Activated gamma-delta T cell treated with anti-CD3 and anti-CD28 coated beads, Interleukin-2, amount 50 U/mL, for 16 hours (primary cell): ENCODE measurements at regions not wholly inside any gene's neighbourhood (a gene's known extent, or its start where the extent isn't known, plus 50 kb on each side); places are given as distances from the start of the nearest gene placed in this dataset.
"Not testable (repeated sequence)": the region's sequence is repeated elsewhere in the genome, so short reads cannot be mapped to it uniquely, and the experiment has no call there.

Experiments
- DNase-seq: peaks from one replicate; pipeline ENCODE4 v3.0.0-alpha.2; 2020; ENCODE audit warnings: low read depth

DNA sequence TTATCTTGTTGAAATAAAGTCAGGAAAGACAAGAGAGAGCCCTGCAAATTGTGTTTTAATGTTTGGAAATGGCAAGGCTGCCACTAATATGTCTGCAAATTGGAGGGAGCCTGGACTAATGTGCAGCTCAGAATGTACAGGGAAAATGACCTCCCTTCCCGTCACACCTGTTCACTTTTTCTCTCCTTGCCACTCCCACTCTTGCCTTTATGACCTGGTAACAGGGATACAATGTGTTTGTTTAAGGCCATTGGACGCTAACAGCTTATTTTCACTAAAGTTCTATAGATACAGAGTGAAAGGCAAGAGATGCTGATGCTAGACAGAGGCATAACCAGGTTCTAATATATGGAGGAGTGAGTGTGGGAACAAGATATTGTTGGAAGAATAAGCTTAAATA is 203.9 kb downstream of the RAB38 start:
- no peak for DNase-seq

DNA sequence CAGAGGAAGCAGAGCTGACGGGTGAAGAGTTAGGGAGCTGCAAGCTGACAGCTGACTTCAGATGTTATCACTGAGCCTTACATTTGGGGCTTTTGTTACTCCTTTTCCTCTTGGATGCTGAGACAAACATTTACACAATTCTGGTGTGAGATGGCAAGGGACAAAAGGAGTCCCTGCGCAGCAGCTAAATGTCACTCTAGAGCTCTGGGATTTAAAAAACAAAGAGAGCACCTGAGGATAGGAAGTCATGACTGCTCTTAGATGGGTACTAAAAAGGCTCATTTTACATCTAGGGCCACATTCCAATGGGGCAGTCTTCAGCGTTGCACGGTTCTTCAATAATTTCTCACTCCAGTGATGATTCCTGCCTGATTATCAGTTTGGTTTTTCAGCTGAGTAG is 204.5 kb downstream of the RAB38 start:
- no peak for DNase-seq

DNA sequence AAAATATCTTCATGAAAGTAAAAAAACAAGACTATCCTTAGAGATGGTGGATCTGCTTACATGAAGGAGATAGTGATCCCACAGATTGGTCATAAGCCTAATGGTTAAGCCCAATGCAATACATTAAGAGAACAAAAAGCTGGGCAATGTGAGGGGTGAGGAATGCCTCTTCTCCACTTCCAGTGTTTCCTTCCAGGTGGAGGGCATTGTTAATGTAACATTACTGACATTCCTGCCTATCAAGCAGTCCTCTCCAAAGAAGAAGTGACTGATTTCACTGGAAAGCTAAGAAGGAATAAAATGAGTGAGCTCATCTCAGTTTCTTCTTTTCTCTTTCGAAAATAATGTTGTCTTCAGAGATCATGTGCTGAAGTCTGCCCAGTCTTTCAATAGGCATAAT is 207.8 kb downstream of the RAB38 start:
- DNase-seq, result no peak

DNA sequence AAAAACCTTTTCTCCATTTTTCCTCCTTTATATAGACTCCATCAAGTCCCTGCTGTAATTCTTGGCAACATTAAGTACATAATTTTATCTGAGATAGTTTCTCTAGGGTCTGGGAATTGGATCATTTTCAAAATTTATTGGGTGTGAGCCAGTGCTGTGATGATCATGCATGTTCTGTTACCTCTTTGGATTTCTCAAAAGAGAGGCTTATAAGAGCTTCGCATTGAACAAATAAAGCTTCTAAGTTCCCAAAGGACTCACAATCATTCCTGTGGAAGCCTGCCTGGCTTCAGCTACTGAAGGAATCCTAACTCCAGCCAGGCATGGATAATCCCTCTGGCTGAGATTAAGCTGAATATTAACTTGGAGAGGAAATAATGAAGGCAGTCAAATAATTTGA is 208.5 kb downstream of the RAB38 start:
- no peak for DNase-seq

DNA sequence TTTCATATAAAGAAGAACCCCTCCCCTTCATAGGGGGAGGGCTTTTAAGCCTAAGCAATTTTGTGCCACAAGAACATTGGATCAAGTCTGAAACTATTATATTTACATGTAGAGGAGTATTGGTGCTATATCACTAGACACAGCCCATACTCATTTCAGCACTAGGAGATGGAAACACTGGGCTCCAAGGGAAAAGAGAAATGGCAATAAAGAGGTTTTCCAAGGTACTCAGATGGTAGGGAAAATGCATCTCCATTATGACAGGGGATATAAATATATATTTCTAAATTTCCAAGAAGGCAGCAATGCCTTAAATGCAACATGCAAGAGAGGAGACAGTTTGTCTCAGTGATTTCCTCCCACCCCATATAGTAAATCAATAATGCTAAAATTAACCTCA is 209.0 kb downstream of the RAB38 start:
- no peak for DNase-seq

DNA sequence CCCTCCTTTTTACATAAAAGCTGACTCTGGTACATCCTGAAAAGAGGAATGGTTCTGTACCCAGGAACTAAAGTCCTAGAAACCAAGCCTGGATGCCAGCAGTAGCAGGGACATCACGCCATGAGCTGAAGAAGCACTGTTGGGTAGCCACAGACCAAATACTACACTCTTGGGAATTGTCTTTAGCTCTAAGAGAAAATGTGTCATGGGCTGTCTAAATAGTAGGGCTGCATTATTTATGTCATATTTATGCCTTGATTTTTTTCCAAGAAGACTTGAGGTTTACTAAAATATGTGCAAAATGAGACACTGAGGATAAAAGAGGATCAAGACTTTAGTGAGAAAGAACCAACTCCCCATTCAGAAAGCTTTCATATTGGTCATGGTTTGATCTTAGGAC is 213.6 kb downstream of the RAB38 start:
- DNase-seq, result no peak

DNA sequence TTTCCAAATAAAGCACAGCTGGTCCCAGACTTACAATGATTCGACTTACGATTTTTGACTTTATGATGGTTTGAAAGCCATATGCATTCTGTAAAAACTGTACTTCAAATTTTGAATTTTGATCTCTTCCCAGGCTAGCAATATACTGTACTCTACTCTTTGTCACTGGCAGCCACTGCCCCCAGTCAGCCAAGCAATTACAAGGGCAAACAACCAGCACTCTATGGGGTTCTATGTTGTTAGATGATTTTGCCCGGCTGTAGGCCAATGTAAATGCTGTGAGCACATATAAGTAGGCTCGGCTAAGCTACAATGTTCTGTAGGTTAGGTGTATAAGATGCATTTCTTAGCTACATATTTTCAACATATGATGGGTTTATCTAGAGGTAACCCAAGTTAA is 217.3 kb downstream of the RAB38 start:
- no peak for DNase-seq

DNA sequence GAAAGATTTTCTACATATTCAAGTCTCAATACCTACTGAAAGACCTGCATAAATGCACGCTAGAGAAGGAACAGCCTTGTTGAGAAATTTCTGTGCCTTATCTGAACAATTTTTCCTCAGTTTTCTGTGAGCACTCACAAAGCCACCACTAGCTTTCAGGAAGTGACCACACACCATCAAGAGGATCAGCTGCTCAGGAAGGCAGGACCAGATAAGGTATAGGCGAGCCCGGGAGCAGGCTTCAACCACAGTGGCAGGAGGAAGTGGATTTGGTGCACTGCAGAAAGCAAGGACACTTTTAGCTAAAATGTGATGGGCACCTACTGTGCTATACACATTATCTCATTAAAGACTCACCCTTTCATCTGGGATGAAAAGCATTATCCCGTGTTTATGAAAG is 220.8 kb downstream of the RAB38 start:
- no peak for DNase-seq

DNA sequence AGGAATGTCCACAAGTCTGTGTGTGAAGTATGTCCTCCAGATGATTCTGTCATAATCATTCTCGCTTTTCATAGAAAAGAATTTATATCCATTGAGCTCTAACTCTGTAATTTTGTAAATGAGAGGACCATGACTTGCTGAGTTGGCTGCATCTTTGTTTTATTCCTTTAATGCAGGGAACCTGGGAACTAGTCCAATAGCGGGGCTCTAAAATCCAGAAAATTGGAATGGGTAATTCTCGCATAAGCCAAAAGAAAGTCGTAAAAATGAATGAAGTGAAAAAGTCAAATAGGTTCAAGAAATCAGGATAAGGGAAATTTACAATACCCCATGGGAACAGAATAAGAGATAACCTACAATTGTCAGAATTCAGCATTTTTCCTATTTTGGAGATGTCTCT is 232.5 kb downstream of the RAB38 start:
- DNase-seq, result no peak

DNA sequence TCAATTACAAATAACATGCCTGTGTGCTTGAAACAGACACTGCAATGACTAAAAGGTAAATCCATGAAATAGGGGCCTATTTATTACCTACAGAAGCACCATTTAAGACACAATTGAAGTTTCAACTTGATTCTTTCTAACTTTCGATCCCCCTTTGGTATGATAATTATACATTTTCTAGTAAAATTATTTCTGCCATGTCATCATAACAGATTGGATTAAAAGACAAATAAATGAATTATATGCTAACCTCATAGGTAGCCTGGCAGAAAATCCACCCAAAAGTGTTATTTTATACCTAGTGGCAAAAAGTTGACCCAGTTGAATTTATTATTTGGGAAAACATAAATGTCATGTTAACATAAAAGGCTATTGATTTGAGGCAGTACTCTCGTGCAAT is 241.1 kb downstream of the RAB38 start:
- DNase-seq, result no peak

DNA sequence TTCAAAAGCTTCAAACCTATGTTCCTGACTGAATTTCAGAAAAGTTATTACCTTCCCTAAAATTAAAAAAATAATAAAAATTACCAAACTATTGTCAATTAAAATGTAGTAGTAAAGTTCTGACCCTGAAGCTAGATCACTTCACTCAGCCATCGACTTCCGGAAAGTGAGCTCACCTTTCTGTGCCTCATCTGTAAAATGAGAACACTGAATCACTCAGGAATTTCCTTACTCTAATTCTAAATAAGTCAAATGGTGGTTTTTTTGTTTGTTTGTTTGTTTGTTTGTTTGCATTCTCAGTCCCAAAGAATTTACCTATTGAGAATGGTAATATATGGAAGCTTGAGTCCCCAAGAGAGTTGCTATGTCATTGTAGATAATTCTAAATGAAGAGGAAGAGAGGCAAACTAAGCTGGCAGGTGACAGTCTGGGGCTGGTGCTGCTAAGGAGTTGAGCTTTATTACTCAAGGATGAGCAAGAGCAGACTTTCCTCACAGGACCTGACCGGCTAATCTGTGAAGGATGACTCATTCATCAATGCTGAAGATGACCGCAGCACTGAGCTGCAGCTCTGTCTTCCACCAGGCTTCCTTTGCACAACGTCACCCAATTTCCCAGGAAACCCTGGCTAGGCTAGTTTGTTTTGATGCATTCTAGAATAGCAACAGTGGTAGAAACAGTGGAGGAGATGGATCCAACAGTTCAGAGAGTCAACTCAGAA is 248.8 kb downstream of the RAB38 start:
- no peak for DNase-seq

DNA sequence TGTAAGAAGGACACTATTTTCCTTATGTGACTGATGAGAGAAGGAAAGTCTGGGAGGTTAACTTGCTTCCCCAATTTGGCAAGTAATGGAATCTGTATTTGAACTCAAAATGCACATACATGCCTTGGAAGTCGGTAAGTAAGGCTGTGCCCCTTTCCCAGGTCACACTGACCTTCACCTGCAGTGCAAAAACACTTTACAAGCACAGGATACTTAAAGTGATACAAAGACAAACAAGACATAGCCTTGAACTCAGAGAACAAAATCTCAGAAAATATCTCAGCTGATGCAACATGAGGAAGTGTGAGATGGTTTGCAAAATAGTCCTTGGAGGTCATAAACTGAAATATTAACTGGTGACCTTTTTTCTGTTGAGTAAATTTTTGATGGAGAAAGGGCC is 251.1 kb downstream of the RAB38 start:
- no peak for DNase-seq

DNA sequence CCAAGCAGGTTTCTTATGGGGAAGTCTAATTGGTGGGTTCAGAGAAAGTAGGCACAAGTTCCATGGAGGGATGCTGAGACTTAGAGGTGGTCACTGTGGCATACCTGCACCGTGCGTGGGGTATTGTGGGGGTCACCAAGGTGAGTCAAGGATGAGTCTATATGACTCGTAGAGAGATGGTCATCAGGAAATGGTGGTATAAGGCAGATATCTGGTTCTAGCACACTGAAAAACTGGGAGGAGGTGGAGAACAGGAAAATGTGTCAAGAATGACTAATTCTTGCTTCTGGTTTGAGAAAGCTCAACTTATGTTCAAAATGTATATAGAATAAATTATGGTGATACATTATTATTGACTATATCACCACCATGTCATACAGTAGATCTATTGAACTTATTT is 258.1 kb downstream of the RAB38 start:
- DNase-seq, result no peak

DNA sequence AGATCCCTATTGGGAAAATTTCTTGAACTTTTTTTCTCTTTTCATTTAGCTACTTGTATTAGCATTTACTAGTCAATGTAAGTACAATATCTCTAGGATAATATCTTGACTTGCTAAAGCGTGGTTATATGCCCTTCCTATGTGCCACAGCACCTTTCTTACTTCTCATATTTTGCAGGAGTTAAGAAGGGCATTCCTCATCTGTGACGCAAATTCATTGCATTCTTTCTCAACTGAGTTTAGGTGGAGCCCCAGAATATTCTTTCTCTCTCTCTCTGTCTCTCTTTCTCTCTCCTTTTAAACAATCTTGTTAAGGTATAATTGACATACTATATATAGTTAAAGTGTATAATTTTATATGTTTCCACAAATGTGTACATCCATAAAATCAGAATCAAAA is 266.1 kb downstream of the RAB38 start:
- no peak for DNase-seq

DNA sequence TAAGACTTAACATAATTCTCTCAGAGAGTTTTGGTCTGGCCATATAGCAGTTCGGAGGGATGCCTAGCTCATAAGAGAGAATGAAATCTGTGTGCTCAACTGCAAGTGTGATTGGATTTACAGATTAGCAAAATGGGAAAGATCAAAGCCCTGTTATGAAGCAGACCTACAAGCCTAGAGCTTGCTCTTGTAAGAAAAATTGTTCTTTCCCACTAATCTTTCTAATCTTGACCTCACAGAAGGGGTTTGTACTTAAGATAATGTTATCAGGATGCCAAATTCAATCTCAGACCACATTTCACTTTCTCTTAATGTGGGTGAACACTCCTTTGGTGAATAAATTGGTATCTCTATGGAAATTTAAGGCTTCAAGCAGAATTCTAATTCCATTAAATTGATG is 267.2 kb downstream of the RAB38 start:
- no peak for DNase-seq

DNA sequence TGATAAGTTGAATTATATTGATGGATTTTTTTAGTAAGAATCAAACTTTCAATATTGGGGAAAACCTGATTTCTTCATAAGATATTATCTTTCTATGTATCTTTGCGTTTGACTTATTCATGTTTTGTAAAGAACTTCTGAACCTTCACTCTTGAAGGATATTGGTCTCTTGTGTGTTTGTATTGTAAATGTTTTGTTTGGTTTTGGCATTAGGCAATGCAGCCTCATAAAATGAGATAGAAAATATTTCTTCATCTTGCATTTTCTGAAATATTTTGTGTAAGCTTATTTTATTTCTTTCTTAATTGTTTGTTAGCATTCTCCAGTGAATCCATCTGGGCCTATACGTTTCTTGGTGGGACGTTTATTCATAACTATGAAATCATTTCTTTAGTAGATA is 271.9 kb downstream of the RAB38 start:
- DNase-seq, result no peak

DNA sequence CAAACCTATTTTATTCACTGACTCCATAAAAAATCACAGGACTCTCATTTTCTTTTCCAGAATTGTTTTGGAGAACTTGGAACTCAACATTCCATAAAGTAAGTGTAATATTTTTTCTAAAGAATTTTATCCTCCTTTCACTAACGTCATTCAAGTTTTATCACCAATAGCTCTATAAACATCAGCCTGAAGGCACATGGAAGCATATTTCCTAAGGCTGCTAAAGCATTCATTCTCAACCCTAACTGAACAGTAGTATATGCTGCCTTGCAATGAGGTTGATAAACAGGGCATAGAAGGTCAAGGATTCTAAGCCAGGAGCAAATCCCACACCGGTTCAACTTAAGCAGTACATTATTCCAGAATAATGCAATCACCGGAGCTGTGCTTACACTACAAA is 273.9 kb downstream of the RAB38 start:
- no peak for DNase-seq

DNA sequence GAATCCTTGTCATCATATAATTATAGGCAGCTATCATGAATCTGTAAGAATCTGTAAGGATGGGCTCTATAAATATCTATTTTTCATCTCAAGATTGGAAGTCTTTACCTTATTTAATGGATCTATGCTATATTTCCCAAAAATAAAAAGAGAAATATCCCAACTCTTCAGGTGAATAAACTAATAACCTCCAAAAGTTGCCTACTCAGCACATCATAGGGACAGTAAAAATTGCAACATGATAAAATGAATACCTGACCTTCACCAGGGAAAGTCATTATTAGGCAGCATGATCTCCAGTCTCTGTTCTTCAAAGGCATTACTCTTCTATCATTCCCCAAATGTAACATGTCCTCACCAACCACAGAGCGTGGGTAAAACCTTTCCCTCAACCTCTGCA is 277.3 kb downstream of the RAB38 start:
- DNase-seq, result no peak

DNA sequence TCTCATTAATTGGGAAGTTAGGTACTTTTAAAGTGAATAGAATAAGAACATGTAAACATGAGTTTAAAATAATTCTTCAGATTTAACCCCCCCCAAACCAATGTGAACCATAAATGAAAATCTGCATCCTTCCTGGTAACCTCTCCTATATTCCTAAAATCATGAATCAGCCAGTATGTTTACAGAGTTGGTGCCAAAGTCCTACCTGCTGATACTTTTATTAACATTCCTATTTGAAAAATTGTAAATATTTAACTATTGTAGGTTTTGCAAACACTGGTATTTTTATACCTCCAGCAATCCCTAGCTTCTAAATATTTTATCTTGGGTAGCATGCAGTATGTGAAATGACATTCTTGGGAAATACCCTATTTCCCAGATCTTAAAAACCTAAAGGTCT is 278.2 kb downstream of the RAB38 start:
- no peak for DNase-seq

DNA sequence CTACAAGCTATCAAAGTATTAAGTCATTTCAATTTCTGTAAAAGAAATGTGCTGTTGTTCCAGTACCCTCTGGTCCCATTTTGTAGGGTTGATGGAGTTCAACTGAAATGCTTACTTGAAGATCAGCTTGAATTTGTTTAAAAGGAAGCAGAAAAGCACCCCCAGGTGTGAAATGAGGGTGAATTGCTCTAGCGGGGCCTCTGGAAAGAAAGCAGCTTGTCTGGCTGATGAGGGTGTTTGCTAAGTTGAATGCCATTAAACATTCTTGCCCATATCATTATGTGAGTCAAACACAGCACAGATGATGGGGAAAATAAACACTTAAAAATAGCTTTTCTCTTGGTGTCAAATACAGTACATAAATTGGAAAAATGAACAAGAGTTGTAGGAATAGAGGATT is 280.3 kb downstream of the RAB38 start:
- no peak for DNase-seq

DNA sequence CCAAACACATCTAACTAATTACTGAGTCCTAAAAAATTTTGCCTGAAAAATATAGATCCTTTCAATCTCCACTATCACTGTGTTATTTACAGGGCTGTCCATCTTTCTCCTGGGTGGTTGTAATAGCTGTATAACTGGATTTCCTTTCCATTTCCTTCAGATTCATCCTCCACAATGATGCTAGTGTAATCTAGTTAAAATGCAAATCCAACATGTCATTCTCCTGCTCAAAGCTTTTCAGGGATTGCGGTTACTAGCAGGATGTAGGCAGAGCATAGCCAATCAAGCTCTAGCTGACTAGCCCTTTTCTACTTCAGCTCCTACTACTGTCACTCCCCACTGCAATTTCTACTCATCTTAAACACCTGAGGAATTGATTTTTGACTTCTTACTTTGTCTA is 283.0 kb downstream of the RAB38 start:
- DNase-seq, result no peak

DNA sequence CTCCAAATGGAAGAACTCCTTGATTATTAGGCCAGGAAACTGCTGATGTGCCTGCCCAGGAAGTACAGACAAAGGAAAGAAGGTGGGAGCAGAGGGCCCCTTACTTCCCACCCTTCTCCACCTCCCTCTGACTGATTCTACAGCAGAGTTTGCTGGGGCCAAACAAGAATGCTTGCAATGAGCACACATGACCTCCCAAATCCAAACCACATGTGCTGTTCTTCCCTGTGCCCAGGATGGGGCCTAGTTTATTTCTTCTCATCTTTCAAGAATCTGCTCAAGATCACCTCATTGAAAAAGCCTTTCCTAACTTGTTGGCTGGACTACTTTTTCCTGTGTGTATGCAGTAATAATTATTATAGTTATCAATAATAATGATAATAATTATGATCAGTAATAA is 286.1 kb downstream of the RAB38 start:
- no peak for DNase-seq

DNA sequence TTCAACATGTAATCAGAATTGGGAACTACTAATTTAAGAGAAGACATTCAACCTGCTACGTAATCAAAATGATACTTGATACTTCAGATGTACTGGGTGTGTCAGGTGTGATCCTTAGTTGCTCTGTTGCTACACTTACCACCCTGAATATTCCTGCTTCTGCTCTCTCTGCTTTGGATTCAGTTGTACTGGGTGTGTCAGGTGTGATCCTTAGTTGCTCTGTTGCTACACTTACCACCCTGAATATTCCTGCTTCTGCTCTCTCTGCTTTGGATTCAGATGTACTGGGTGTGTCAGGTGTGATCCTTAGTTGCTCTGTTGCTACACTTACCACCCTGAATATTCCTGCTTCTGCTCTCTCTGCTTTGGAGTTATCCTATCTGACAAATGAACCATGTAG is 290.2 kb downstream of the RAB38 start:
- DNase-seq, result not testable (repeated sequence)

DNA sequence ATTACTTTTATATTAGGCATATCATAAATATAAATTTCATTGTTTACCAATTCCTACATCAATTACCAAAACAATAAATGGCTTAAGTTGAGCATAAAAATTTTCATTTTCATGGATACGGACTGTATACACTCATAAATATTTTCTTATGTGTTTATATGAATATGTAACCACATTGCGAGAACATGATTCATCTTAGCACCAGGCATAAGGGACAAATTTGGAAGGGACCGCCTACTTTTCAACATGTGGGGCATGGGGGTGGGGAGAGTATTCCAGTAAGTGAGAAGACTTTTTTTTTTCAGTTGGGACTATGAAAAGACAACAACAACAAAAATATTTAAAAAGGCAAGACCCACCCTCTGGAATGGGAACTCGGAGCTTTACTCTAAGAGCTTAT is 296.1 kb downstream of the RAB38 start:
- no peak for DNase-seq

DNA sequence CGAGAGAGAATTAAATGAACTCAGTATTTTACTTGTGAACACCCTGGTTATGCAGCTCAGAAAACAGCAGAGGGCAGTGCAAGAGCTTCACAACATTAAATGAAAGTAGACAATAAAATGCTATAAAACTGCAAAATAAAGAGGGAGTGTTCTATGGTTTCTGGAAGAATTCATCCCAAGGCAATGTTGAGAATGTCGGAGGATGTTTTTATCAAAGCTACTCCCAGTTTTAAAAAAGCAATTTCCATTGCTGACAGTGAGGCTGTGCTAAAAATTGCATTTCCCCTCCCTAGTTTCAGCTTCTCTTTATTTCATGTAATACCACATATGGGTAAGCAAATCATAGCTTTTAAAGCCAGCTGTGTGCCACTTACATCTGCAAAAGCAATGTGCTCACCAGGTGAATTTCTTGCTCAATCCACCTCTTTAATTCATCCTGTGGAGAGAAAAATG is 296.8 kb downstream of the RAB38 start:
- no peak for DNase-seq
